CD14-positive monocyte (primary cell): ENCODE measurements at regions not wholly inside any gene's neighbourhood (a gene's known extent, or its start where the extent isn't known, plus 50 kb on each side); places are given as distances from the start of the nearest gene placed in this dataset.

ENCODE experiments used
- DNase-seq, 3 donors: peaks; one replicate each; pipeline ENCODE4 v3.0.0-alpha.2; 2011 to 2022
- H2AFZ ChIP-seq: 2 replicates; pipeline ENCODE4 v1.6.0; 2012; ENCODE audit warnings: mild to moderate bottlenecking, low read depth, low read length, inconsistent platforms; ENCODE audit not compliant: insufficient read depth, poor library complexity, severe bottlenecking
- H3K27ac ChIP-seq, 2 donors: 1 replicate in 1 of 2; 2 replicates in 1 of 2; pipeline ENCODE4 v1.5.1; 2012 to 2013; ENCODE audit warnings: low read length in 2 of 2, control low read depth in 1 of 2, inconsistent platforms in 1 of 2, low read depth in 1 of 2, mild to moderate bottlenecking in 1 of 2
- H3K27me3 ChIP-seq, 2 donors: one replicate each; pipeline versions ENCODE4 v1.6.0 to v1.6.1; 2011 to 2013; ENCODE audit warnings: low read length in 2 of 2; ENCODE audit not compliant: control insufficient read depth in 2 of 2, insufficient read depth in 2 of 2
- H3K36me3 ChIP-seq, 2 donors: replicated peaks in 1 of 2; 1 replicate in 1 of 2; 2 replicates in 1 of 2; pipeline versions ENCODE4 v1.5.1 to v1.6.1; 2012 to 2013; ENCODE audit warnings: low read length in 2 of 2, control low read depth in 1 of 2, inconsistent platforms in 1 of 2, mild to moderate bottlenecking in 1 of 2; ENCODE audit not compliant: insufficient read depth in 2 of 2, control insufficient read depth in 1 of 2
- H3K4me1 ChIP-seq, 2 donors: 1 replicate in 1 of 2; 2 replicates in 1 of 2; pipeline versions ENCODE4 v1.5.1 to v1.6.1; 2012 to 2013; ENCODE audit warnings: low read length in 2 of 2, control low read depth in 1 of 2, inconsistent platforms in 1 of 2, mild to moderate bottlenecking in 1 of 2, moderate library complexity in 1 of 2; ENCODE audit not compliant: insufficient read depth in 2 of 2, control insufficient read depth in 1 of 2
- H3K4me2 ChIP-seq: replicated peaks from 2 replicates; pipeline ENCODE3; 2012; ENCODE audit warnings: low read length, moderate library complexity, mild to moderate bottlenecking; ENCODE audit not compliant: poor library complexity, severe bottlenecking; ENCODE audit errors: extremely low read depth
- H3K4me3 ChIP-seq, 3 experiments: fragments of 200-600 bp in 1 of 3; sonication (generic) in 1 of 3; replicated peaks in 1 of 3; 1 replicate in 2 of 3; 2 replicates in 1 of 3; pipeline ENCODE4 v1.5.1; 2011 to 2013; ENCODE audit warnings: low read length in 3 of 3, mild to moderate bottlenecking in 3 of 3, control low read depth in 2 of 3, low read depth in 2 of 3, inconsistent platforms in 1 of 3, moderate library complexity in 1 of 3
- H3K79me2 ChIP-seq: 2 replicates; pipeline ENCODE4 v1.6.0; 2012; ENCODE audit warnings: mild to moderate bottlenecking, control low read depth, inconsistent platforms, low read length, moderate library complexity; ENCODE audit not compliant: insufficient read depth
- H3K9ac ChIP-seq: 2 replicates; pipeline ENCODE4 v1.6.0; 2017; ENCODE audit warnings: low read length, mild to moderate bottlenecking; ENCODE audit not compliant: insufficient read depth, poor library complexity, severe bottlenecking
- H3K9me3 ChIP-seq, 2 donors: replicated peaks in 1 of 2; 1 replicate in 1 of 2; 2 replicates in 1 of 2; pipeline versions ENCODE4 v1.5.1 to v1.6.1; 2012 to 2013; ENCODE audit warnings: low read length in 2 of 2, control low read depth in 1 of 2; ENCODE audit not compliant: control insufficient read depth in 1 of 2, insufficient read depth in 1 of 2
- H4K20me1 ChIP-seq: 2 replicates; pipeline ENCODE4 v1.6.0; 2012; ENCODE audit warnings: mild to moderate bottlenecking, low read length, control low read depth, moderate library complexity; ENCODE audit not compliant: insufficient read depth
- H3K27ac Mint-ChIP-seq, 7 donors: one replicate each; pipeline ENCODE4 v1.8.0; 2020; ENCODE audit warnings: mild to moderate bottlenecking in 7 of 7, mixed read lengths in 7 of 7, moderate library complexity in 6 of 7, inconsistent platforms in 2 of 7
- H3K27me3 Mint-ChIP-seq, 3 donors: one replicate each; pipeline ENCODE4 v1.8.0; 2021 to 2022; ENCODE audit warnings: low read depth in 3 of 3, mild to moderate bottlenecking in 3 of 3, mixed read lengths in 3 of 3, moderate library complexity in 3 of 3, inconsistent platforms in 1 of 3
- H3K36me3 Mint-ChIP-seq, 2 donors: one replicate each; pipeline ENCODE4 v1.8.0; 2020; ENCODE audit warnings: mixed read lengths in 2 of 2, inconsistent platforms in 1 of 2, mild to moderate bottlenecking in 1 of 2
- H3K4me1 Mint-ChIP-seq: one replicate; pipeline ENCODE4 v1.8.0; 2020; ENCODE audit warnings: mild to moderate bottlenecking, mixed read lengths
- H3K4me3 Mint-ChIP-seq, 2 donors: one replicate each; pipeline ENCODE4 v1.8.0; 2020; ENCODE audit warnings: mild to moderate bottlenecking in 2 of 2, mixed read lengths in 2 of 2, moderate library complexity in 1 of 2
- H3K9me3 Mint-ChIP-seq, 7 donors: one replicate each; pipeline ENCODE4 v1.8.0; 2020 to 2022; ENCODE audit warnings: mixed read lengths in 7 of 7, mild to moderate bottlenecking in 6 of 7, moderate library complexity in 6 of 7, inconsistent platforms in 2 of 7
- WGBS: methylation state at CpG from one replicate; pipeline ENCODE4 v1.1.5; 2013; ENCODE audit warnings: missing lambda C conversion rate; ENCODE audit not compliant: insufficient coverage; 5-methylcytosine and 5-hydroxymethylcytosine counted together
- intact Hi-C, 2 donors: fragments of 100-400 bp; cut with micrococcal nuclease; formaldehyde crosslinking; loops; one replicate each; pipeline versions ENCODE4 v1.15.0 to v1.15.1; 2023
- TF ChIP-seq, protein P1 (sequence below): fragments of 200-600 bp; IDR thresholded peaks from one replicate; pipeline ENCODE4 v1.8.0; 2022; ENCODE audit warnings: antibody characterized with exemption, mild to moderate bottlenecking

DNA sequence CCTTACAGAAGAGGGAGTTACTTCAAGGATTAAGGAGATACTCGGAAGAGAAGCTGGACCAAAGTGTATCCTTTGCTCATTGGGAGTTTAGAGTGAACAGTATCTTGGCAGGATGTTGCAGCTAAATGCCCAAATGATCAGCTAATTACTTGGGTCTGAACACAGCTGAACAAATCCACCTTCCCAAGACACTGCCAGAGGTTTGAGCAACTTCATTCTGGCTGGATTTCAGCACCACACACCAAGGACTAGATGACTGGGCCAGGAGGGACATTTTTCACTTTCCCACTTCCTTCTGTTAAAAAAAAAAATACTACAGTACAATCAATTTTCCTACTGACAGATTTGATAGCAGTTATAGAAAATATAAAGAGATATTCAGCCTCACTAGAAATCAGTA, 324.6 kb downstream of the MID1IP1 start:
- TF ChIP-seq, protein P1, sequence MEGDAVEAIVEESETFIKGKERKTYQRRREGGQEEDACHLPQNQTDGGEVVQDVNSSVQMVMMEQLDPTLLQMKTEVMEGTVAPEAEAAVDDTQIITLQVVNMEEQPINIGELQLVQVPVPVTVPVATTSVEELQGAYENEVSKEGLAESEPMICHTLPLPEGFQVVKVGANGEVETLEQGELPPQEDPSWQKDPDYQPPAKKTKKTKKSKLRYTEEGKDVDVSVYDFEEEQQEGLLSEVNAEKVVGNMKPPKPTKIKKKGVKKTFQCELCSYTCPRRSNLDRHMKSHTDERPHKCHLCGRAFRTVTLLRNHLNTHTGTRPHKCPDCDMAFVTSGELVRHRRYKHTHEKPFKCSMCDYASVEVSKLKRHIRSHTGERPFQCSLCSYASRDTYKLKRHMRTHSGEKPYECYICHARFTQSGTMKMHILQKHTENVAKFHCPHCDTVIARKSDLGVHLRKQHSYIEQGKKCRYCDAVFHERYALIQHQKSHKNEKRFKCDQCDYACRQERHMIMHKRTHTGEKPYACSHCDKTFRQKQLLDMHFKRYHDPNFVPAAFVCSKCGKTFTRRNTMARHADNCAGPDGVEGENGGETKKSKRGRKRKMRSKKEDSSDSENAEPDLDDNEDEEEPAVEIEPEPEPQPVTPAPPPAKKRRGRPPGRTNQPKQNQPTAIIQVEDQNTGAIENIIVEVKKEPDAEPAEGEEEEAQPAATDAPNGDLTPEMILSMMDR: no peak
- H3K27me3 Mint-ChIP-seq: no peaks in the 10 kb centered on the region
- no peaks in the 10 kb centered on the region for H3K9me3 Mint-ChIP-seq
- no peak overlapping the region for H3K9ac ChIP-seq
- H3K4me2 ChIP-seq: no peak overlapping the region
- H3K4me1 Mint-ChIP-seq: no peaks in the 10 kb centered on the region
- H3K27ac ChIP-seq: no peak overlapping the region
- H3K4me3 ChIP-seq: no peak overlapping the region
- H4K20me1 ChIP-seq: no peaks in the 10 kb centered on the region
- intact Hi-C loops: no loop called here
- H3K4me3 Mint-ChIP-seq: no peak overlapping the region
- no peak overlapping the region for H3K27ac Mint-ChIP-seq
- H3K27me3 ChIP-seq: no peaks in the 10 kb centered on the region
- H3K9me3 ChIP-seq: no peaks in the 10 kb centered on the region
- H3K36me3 Mint-ChIP-seq: no peaks in the 10 kb centered on the region
- H3K4me1 ChIP-seq: no peaks in the 10 kb centered on the region
- H3K79me2 ChIP-seq: no peaks in the 10 kb centered on the region
- no peak for DNase-seq
- H3K36me3 ChIP-seq: no peaks in the 10 kb centered on the region
- no CpG with 5 or more reads among the region's 1 CpG for WGBS
- H2AFZ ChIP-seq: no peak overlapping the region

DNA sequence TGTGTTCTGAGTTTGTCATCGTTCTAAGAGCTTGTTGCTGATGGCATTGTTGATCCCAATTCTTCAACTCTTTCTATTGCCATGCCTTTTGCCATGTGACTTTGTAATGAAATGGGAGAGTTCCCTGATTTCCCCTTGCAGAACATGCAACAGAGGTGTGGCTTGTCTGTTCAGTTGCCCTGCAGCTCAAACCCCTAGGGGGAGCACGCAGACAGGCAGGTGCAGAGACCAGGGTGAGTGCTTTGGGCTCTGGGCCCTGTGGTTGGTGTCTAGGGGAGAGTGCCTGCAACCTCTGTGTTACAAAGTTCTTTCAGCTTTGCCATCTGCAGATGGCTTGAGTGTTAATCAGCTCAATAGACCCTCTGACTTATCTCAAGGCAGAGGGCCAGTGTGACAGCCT, 332.7 kb downstream of the MID1IP1 start:
- no peak overlapping the region for H2AFZ ChIP-seq

More for the DNA sequence above, 332.7 kb downstream of the MID1IP1 start:
- no peaks in the 10 kb centered on the region for H3K36me3 Mint-ChIP-seq
- H3K4me1 ChIP-seq: no peaks in the 10 kb centered on the region
- no peak overlapping the region for H3K9ac ChIP-seq
- no peaks in the 10 kb centered on the region for H3K36me3 ChIP-seq
- H3K4me3 Mint-ChIP-seq: no peak overlapping the region
- no peaks in the 10 kb centered on the region for H3K27me3 ChIP-seq
- H4K20me1 ChIP-seq: no peaks in the 10 kb centered on the region
- H3K9me3 ChIP-seq: no peaks in the 10 kb centered on the region
- H3K27ac Mint-ChIP-seq: no peak overlapping the region
- H3K27me3 Mint-ChIP-seq: no peaks in the 10 kb centered on the region
- DNase-seq: peak in 1 of 3 donors; percentile 5
- no peaks in the 10 kb centered on the region for H3K79me2 ChIP-seq
- no CpG with 5 or more reads among the region's 2 CpGs for WGBS
- no peak overlapping the region for H3K4me3 ChIP-seq
- H3K4me2 ChIP-seq: no peak overlapping the region
- intact Hi-C loops: no loop called here
- no peak overlapping the region for H3K27ac ChIP-seq
- TF ChIP-seq, protein P1: no peak
- H3K9me3 Mint-ChIP-seq: peaks cover 0 to 4% (median 0%) of the 10 kb centered on the region in 7 donors
- peaks cover 6% of the 10 kb centered on the region for H3K4me1 Mint-ChIP-seq
